ENCODE measurements at regions not wholly inside any gene's neighbourhood (a gene's known extent, or its start where the extent isn't known, plus 50 kb on each side); places are given as distances from the start of the nearest gene placed in this dataset.
A peak's percentile ranks its signal among the peaks of the same experiment; 100 is the strongest.

DNA sequence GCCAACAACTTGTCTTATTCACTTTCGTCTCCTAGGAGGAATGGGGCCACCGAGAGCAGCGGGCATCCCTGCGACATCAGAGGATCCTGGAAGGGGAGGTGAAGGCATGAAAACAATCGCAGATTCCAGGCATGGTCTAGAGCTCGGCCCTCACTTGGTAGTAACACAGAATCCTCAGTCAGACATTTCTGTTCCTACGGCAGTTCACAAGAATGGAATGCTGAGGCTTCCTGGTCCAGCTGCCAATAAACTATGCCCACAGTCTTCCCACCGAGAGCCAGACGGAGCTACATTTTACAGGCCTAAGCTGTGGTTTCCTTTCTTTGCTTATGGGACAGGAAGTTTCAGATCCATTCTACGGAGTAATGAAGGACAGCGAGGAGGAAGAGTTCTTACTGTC lies 75.8 kb downstream of the OR13A1 start:
- Histone ChIP-seq H2AFZ (peak overlapping the region; percentile 59; the same call in 1 of the 2 replicates), H3K4me1 (ENCODE audit: insufficient read depth) (peaks cover 20% of the 10 kb centered on the region), H3K4me2 (no peak overlapping the region), H3K36me3 (ENCODE audit: insufficient read depth) (no peaks in the 10 kb centered on the region), H4K20me1 (replicated peaks; ENCODE audit: insufficient read depth) (no peaks in the 10 kb centered on the region), H3K79me2 (replicated peaks; ENCODE audit: insufficient read depth) (no peaks in the 10 kb centered on the region), H3K4me3 (no peak overlapping the region), H3F3A (replicated peaks; ENCODE audit: low read depth) (no peaks in the 10 kb centered on the region), H3K27ac (ENCODE audit: low read depth) (no peak overlapping the region), H3K9me2 (ENCODE audit: insufficient read depth) (no peaks in the 10 kb centered on the region; the same call in 1 of the 2 replicates), H3K27me3 (ENCODE audit: insufficient read depth) (no peaks in the 10 kb centered on the region)
- H3K4me3 Mint-ChIP-seq = no peak overlapping the region
- ATAC-seq (no peak), DNase-seq (ENCODE audit: low spot score) (no peak)
- H3K4me1 Mint-ChIP-seq = peaks cover 14% of the 10 kb centered on the region
- H3K27me3 Mint-ChIP-seq (ENCODE audit: insufficient read depth, low read depth, poor library complexity) = peaks cover 2% of the 10 kb centered on the region
- H3K9me3 Mint-ChIP-seq = no peaks in the 10 kb centered on the region; the same call in 2 of the 3 replicates
- H3K27ac Mint-ChIP-seq = no peak overlapping the region
- peaks cover 3% of the 10 kb centered on the region; the same call in 1 of the 3 replicates for H3K36me3 Mint-ChIP-seq (ENCODE audit: low read depth)
- TF ChIP-seq ZNF462 (CRISPR knock-in tag; IDR thresholded peaks at IDR 0.05) (no peak), ZNF331 (CRISPR knock-in tag; IDR thresholded peaks at IDR 0.05; ENCODE audit: low read depth) (no peak), EZH2phosphoT487 (IDR thresholded peaks at IDR 0.05; ENCODE audit: unreplicated experiment) (no peak), POLR2AphosphoS5 (IDR thresholded peaks at IDR 0.05; ENCODE audit: low read depth) (no peak), ETS1 (IDR thresholded peaks at IDR 0.05) (no peak), CREB1 (CRISPR knock-in tag; IDR thresholded peaks at IDR 0.05; ENCODE audit: low read depth) (no peak), ZNF114 (CRISPR knock-in tag; IDR thresholded peaks at IDR 0.05) (no peak), JUNB (IDR thresholded peaks at IDR 0.05; ENCODE audit: unreplicated experiment) (no peak), STAT1 (IDR thresholded peaks at IDR 0.05; ENCODE audit: unreplicated experiment) (no peak), REST (IDR thresholded peaks at IDR 0.05; ENCODE audit: unreplicated experiment) (no peak), NANOG (IDR thresholded peaks at IDR 0.05; ENCODE audit: borderline replicate concordance) (no peak), EZH2 (IDR thresholded peaks at IDR 0.05; ENCODE audit: low read depth, unreplicated experiment) (no peak)
- TF ChIP-seq, protein P1, sequence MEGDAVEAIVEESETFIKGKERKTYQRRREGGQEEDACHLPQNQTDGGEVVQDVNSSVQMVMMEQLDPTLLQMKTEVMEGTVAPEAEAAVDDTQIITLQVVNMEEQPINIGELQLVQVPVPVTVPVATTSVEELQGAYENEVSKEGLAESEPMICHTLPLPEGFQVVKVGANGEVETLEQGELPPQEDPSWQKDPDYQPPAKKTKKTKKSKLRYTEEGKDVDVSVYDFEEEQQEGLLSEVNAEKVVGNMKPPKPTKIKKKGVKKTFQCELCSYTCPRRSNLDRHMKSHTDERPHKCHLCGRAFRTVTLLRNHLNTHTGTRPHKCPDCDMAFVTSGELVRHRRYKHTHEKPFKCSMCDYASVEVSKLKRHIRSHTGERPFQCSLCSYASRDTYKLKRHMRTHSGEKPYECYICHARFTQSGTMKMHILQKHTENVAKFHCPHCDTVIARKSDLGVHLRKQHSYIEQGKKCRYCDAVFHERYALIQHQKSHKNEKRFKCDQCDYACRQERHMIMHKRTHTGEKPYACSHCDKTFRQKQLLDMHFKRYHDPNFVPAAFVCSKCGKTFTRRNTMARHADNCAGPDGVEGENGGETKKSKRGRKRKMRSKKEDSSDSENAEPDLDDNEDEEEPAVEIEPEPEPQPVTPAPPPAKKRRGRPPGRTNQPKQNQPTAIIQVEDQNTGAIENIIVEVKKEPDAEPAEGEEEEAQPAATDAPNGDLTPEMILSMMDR (conservative IDR thresholded peaks at IDR 0.05; ENCODE audit: low read depth in 2 of 2) = no peak
